ENCODE measurements at regions not wholly inside any gene's neighbourhood (a gene's known extent, or its start where the extent isn't known, plus 50 kb on each side); places are given as distances from the start of the nearest gene placed in this dataset.
A peak's percentile ranks its signal among the peaks of the same experiment; 100 is the strongest.

DNA sequence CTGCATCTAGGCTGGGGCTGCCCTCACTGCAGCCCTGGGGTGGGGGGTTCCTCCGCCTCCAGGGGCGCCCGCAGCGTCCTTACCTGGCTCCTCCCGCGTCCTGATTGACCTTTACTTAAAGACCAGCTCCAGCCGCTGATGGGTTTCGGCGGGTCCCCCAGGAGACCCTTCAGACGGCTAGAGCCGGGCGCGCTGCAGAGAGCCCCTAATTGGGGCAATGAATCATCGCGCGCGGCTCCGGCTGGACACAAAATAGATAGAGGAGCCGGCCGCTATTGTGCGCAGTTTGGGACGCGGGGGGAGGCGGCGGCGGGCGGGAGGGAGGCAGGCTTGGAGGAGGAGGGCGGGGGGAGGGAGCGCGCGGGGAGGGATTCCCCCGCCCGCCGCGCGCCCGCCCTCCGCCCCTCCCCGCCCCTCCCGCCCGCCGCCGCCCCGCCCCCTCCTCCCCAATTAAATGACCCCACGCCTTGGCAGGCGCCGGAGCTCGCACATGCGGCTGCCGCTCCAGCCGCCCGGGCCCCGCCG is 56.5 kb upstream of the CIBAR2 start (continued):
- TF ChIP-seq, protein P1, sequence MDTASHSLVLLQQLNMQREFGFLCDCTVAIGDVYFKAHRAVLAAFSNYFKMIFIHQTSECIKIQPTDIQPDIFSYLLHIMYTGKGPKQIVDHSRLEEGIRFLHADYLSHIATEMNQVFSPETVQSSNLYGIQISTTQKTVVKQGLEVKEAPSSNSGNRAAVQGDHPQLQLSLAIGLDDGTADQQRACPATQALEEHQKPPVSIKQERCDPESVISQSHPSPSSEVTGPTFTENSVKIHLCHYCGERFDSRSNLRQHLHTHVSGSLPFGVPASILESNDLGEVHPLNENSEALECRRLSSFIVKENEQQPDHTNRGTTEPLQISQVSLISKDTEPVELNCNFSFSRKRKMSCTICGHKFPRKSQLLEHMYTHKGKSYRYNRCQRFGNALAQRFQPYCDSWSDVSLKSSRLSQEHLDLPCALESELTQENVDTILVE (CRISPR knock-in tag; IDR thresholded peaks at IDR 0.05), result peak; percentile 38; the same call in 1 of the 2 replicates
- TF ChIP-seq, protein P2, sequence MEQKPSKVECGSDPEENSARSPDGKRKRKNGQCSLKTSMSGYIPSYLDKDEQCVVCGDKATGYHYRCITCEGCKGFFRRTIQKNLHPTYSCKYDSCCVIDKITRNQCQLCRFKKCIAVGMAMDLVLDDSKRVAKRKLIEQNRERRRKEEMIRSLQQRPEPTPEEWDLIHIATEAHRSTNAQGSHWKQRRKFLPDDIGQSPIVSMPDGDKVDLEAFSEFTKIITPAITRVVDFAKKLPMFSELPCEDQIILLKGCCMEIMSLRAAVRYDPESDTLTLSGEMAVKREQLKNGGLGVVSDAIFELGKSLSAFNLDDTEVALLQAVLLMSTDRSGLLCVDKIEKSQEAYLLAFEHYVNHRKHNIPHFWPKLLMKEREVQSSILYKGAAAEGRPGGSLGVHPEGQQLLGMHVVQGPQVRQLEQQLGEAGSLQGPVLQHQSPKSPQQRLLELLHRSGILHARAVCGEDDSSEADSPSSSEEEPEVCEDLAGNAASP (CRISPR knock-in tag; IDR thresholded peaks at IDR 0.05; ENCODE audit: borderline replicate concordance), result 0 out of 2 replicates have a peak, but pooled peaks have one; percentile 15
- TF ChIP-seq GPN1 (CRISPR knock-in tag; IDR thresholded peaks at IDR 0.05; ENCODE audit: borderline replicate concordance) (no peak), HNRNPLL (IDR thresholded peaks at IDR 0.05; ENCODE audit: low read depth, low read length, poor library complexity, severe bottlenecking) (peak; percentile 38), RARA (CRISPR knock-in tag; IDR thresholded peaks at IDR 0.05) (0 out of 2 replicates have a peak, but pooled peaks have one; percentile 29), CEBPB (IDR thresholded peaks at IDR 0.05; ENCODE audit: borderline replicate concordance, low read depth, low read length) (no peak)
- TF ChIP-seq, protein P3, sequence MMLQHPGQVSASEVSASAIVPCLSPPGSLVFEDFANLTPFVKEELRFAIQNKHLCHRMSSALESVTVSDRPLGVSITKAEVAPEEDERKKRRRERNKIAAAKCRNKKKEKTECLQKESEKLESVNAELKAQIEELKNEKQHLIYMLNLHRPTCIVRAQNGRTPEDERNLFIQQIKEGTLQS (CRISPR knock-in tag; IDR thresholded peaks at IDR 0.05), result 0 out of 2 replicates have a peak, but pooled peaks have one; percentile 25

DNA sequence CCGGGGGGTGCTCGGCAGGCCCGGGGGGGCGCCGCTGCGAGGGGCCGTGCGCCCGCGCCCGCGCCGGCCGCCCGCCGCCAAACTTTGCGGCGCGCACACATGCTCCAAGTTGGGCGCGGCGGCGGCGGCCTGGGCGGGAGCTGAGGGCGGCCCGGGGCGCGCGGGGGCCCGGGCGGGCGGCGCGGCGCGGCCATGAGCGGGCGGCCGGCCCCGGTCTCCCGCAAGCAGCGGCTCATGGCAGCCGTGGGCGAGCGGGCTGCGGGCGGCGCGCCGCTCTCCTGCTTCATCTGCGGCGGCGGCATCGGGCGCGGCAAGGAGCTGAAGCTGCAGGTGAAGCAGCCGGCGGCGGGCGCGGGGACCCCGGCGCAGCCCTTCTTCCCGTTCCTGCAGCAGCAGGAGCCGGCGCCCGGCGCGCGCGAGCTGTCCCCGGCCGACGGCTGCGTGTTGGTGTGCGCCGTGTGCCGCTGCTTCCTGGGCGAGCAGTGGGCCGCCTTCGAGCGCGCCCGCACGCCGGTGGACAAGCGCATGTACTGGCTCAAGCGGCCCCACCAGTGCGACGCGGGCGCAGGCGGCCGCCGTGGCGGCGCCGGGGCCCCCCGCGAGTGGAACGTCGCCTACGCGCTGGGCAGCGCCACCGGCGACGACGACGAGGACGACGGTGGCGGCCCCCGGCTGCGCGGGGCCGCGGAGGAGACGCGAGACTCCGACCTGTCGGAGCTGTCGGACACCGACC is 57.2 kb upstream of the CIBAR2 start:
- Histone ChIP-seq H3K36me3 (replicated peaks in 1 of 2; ENCODE audit: control insufficient read depth in 1 of 2, insufficient read depth in 2 of 2, low read length in 2 of 2) (no peaks in the 10 kb centered on the region), H2AFZ (ENCODE audit: low read length) (no peak overlapping the region), H3K27me3 (ENCODE audit: control insufficient read depth in 1 of 2, insufficient read depth in 2 of 2, low read length in 2 of 2) (peaks cover 13 to 49% of the 10 kb centered on the region in 2 experiments), H3K9me3 (ENCODE audit: low read length) (no peaks in the 10 kb centered on the region), H3K4me2 (ENCODE audit: low read depth, low read length) (peak overlapping the region; percentile 90), H4K20me1 (ENCODE audit: insufficient read depth, low read length) (peaks cover 28% of the 10 kb centered on the region; the same call in 1 of the 2 replicates), H3K9ac (ENCODE audit: insufficient read depth, low read depth, low read length) (peak overlapping the region; percentile 19; the same call in 1 of the 2 replicates), H3K4me1 (ENCODE audit: insufficient read depth, low read length) (peaks cover 84% of the 10 kb centered on the region), H3K79me2 (ENCODE audit: insufficient read depth, low read length) (peaks cover 6% of the 10 kb centered on the region), H3K27ac (ENCODE audit: extremely low read length, insufficient read depth, low read length) (no peak overlapping the region), H3K4me3 (replicated peaks in 1 of 3; ENCODE audit: insufficient read depth in 1 of 3, low read depth in 2 of 3, low read length in 3 of 3) (peak overlapping the region in 2 of 3 experiments; percentile 35 to 65; a peak in 3 of 6 replicates)
- 2% methylated on average over 20 of the region's 125 CpGs for WGBS (ENCODE audit: low lambda C conversion rate)
- in situ Hi-C loops (cut with HindIII; ENCODE audit: extremely low pct_ligation_motif_present, low pct_unique_long_range_greater_than_20kb), result no loop called here
- BruUV-seq (replicated peaks), result no TSS peak
- POLR2A ChIA-PET, result interaction anchor here (0.6 to 6.6 kb wide), 5 partner anchors 10 to 137 kb away, joined by 3 to 47 read pairs (median 16); no protein-coding TSS in a partner anchor
- CTCF ChIA-PET (ENCODE audit: low intra/inter-chr PET ratio, low total read pairs), result no interaction called here
- DNase-seq (ENCODE audit: low spot score), result no peak
- ATAC-seq, result no peak
- no peak for FAIRE-seq
- intact Hi-C loops (cut with micrococcal nuclease; ENCODE audit: unreplicated experiment), result loop anchor here (5.0 kb wide), 1 partner anchor 52 kb away; no protein-coding TSS in a partner anchor
- TF ChIP-seq, protein P4, sequence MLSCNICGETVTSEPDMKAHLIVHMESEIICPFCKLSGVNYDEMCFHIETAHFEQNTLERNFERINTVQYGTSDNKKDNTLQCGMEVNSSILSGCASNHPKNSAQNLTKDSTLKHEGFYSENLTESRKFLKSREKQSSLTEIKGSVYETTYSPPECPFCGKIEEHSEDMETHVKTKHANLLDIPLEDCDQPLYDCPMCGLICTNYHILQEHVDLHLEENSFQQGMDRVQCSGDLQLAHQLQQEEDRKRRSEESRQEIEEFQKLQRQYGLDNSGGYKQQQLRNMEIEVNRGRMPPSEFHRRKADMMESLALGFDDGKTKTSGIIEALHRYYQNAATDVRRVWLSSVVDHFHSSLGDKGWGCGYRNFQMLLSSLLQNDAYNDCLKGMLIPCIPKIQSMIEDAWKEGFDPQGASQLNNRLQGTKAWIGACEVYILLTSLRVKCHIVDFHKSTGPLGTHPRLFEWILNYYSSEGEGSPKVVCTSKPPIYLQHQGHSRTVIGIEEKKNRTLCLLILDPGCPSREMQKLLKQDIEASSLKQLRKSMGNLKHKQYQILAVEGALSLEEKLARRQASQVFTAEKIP (CRISPR knock-in tag; IDR thresholded peaks at IDR 0.05; ENCODE audit: borderline replicate concordance), result no peak
- TF ChIP-seq TBX3 (IDR thresholded peaks at IDR 0.05; ENCODE audit: borderline replicate concordance) (no peak), ZNF773 (CRISPR knock-in tag; IDR thresholded peaks at IDR 0.05; ENCODE audit: borderline replicate concordance) (0 out of 2 replicates have a peak, but pooled peaks have one; percentile 30), ARNT2 (CRISPR knock-in tag; IDR thresholded peaks at IDR 0.05; ENCODE audit: low read depth) (peak; percentile 50; the same call in 1 of the 2 replicates), ZSCAN31 (CRISPR knock-in tag; IDR thresholded peaks at IDR 0.05; ENCODE audit: low read depth) (peak; percentile 39; the same call in 1 of the 2 replicates), ZNF263 (CRISPR knock-in tag; IDR thresholded peaks at IDR 0.05) (no peak), ZNF768 (CRISPR knock-in tag; IDR thresholded peaks at IDR 0.05) (0 out of 2 replicates have a peak, but pooled peaks have one; percentile 32), ZSCAN12 (CRISPR knock-in tag; IDR thresholded peaks at IDR 0.05) (0 out of 2 replicates have a peak, but pooled peaks have one; percentile 42), MYC (CRISPR knock-in tag; IDR thresholded peaks at IDR 0.05; ENCODE audit: borderline replicate concordance) (peak; percentile 32; the same call in 1 of the 2 replicates)
- TF ChIP-seq, protein P5, sequence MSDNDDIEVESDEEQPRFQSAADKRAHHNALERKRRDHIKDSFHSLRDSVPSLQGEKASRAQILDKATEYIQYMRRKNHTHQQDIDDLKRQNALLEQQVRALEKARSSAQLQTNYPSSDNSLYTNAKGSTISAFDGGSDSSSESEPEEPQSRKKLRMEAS (IDR thresholded peaks at IDR 0.05), result peak; percentile 67
